Endodermal cell (in vitro differentiated cells): ENCODE measurements at regions not wholly inside any gene's neighbourhood (a gene's known extent, or its start where the extent isn't known, plus 50 kb on each side); places are given as distances from the start of the nearest gene placed in this dataset.

Source experiments
- DNase-seq: peaks from one replicate; pipeline ENCODE4 v3.0.0-alpha.2; 2017
- H3K27ac ChIP-seq: 2 replicates; pipeline ENCODE4 v1.5.1; 2013; ENCODE audit warnings: mild to moderate bottlenecking, low read depth, low read length, moderate library complexity
- H3K27me3 ChIP-seq: 2 replicates; pipeline ENCODE4 v1.6.1; 2013; ENCODE audit warnings: mild to moderate bottlenecking, low read length, moderate library complexity; ENCODE audit not compliant: insufficient read depth, control insufficient read depth, poor library complexity, severe bottlenecking
- H3K36me3 ChIP-seq: 2 replicates; pipeline ENCODE4 v1.7.0; 2013; ENCODE audit warnings: mild to moderate bottlenecking, low read length, moderate library complexity; ENCODE audit not compliant: control insufficient read depth, insufficient read depth
- H3K4me1 ChIP-seq: one replicate; pipeline ENCODE4 v1.7.0; 2013; ENCODE audit warnings: low read length; ENCODE audit not compliant: control insufficient read depth, insufficient read depth
- H3K4me3 ChIP-seq: 2 replicates; pipeline ENCODE4 v1.5.1; 2013; ENCODE audit warnings: mild to moderate bottlenecking, low read length, moderate library complexity
- H3K9ac ChIP-seq: 2 replicates; pipeline ENCODE4 v1.6.1; 2013; ENCODE audit warnings: mild to moderate bottlenecking, low read length, moderate library complexity; ENCODE audit not compliant: poor library complexity, severe bottlenecking; ENCODE audit errors: extremely low read depth
- H3K9me3 ChIP-seq: 2 replicates; pipeline ENCODE4 v1.6.1; 2013; ENCODE audit warnings: mild to moderate bottlenecking, low read length, moderate library complexity; ENCODE audit not compliant: control insufficient read depth
- H3K27ac Mint-ChIP-seq: 2 replicates; pipeline ENCODE4 v1.8.0; 2020; ENCODE audit warnings: mixed read lengths
- H3K27me3 Mint-ChIP-seq: 2 replicates; pipeline ENCODE4 v1.8.0; 2021; ENCODE audit warnings: mild to moderate bottlenecking, mixed read lengths; ENCODE audit not compliant: insufficient read depth
- H3K36me3 Mint-ChIP-seq: 2 replicates; pipeline ENCODE4 v1.8.0; 2020; ENCODE audit warnings: low read depth, mixed read lengths
- H3K4me1 Mint-ChIP-seq: 2 replicates; pipeline ENCODE4 v1.8.0; 2020; ENCODE audit warnings: mixed read lengths
- H3K4me3 Mint-ChIP-seq: 2 replicates; pipeline ENCODE4 v1.8.0; 2020; ENCODE audit warnings: mild to moderate bottlenecking, moderate library complexity, mixed read lengths
- H3K9me3 Mint-ChIP-seq: 2 replicates; pipeline ENCODE4 v1.8.0; 2020; ENCODE audit warnings: mild to moderate bottlenecking, mixed read lengths
- WGBS, 2 experiments: methylation state at CpG; one replicate each; pipeline versions ENCODE4 v1.1.5 to v1.1.7; 2013; ENCODE audit warnings: missing lambda C conversion rate in 2 of 2, mixed read lengths in 1 of 2; ENCODE audit not compliant: insufficient coverage in 1 of 2, insufficient read length in 1 of 2; 5-methylcytosine and 5-hydroxymethylcytosine counted together
- TF ChIP-seq, protein P1 (sequence below): fragments of 200-600 bp; sonication (generic); conservative IDR thresholded peaks from 2 replicates; pipeline ENCODE4 v1.5.0; 2021; ENCODE audit warnings: antibody characterized with exemption, mild to moderate bottlenecking

DNA sequence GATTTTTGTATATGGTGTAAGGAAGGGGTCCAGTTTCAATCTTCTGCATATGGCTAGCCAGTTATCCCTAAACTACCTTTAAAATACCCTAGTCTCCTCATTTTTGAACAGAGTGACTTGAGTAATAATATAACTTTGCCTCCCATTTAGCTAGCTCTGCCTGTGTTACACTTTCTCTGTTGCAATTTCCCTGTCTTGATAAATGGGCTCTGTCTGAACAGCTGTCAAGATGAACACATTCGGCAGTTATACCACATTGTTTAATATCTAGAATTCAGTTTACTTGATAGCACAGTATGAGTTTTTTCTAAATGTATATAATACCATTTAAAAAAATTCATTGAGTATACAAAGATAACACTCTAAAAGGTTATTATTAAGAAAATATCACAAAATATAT is 562.9 kb upstream of the FTMT start:
- H3K36me3 Mint-ChIP-seq, result no peaks in the 10 kb centered on the region
- no peaks in the 10 kb centered on the region for H3K9me3 ChIP-seq
- no peak overlapping the region for H3K4me3 Mint-ChIP-seq
- H3K4me3 ChIP-seq, result no peak overlapping the region
- H3K4me1 Mint-ChIP-seq, result no peaks in the 10 kb centered on the region
- H3K36me3 ChIP-seq, result no peaks in the 10 kb centered on the region
- WGBS, 2 experiments, result 100% methylated on average over 1 of the region's 1 CpG; no CpG with 5 or more reads in 1 of the 2 experiments
- H3K27me3 ChIP-seq, result no peaks in the 10 kb centered on the region
- DNase-seq, result no peak
- no peaks in the 10 kb centered on the region for H3K27me3 Mint-ChIP-seq
- no peak overlapping the region for H3K27ac ChIP-seq
- no peaks in the 10 kb centered on the region for H3K4me1 ChIP-seq
- no peak overlapping the region for H3K9ac ChIP-seq
- TF ChIP-seq, protein P1, sequence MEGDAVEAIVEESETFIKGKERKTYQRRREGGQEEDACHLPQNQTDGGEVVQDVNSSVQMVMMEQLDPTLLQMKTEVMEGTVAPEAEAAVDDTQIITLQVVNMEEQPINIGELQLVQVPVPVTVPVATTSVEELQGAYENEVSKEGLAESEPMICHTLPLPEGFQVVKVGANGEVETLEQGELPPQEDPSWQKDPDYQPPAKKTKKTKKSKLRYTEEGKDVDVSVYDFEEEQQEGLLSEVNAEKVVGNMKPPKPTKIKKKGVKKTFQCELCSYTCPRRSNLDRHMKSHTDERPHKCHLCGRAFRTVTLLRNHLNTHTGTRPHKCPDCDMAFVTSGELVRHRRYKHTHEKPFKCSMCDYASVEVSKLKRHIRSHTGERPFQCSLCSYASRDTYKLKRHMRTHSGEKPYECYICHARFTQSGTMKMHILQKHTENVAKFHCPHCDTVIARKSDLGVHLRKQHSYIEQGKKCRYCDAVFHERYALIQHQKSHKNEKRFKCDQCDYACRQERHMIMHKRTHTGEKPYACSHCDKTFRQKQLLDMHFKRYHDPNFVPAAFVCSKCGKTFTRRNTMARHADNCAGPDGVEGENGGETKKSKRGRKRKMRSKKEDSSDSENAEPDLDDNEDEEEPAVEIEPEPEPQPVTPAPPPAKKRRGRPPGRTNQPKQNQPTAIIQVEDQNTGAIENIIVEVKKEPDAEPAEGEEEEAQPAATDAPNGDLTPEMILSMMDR, result no peak
- H3K9me3 Mint-ChIP-seq, result no peaks in the 10 kb centered on the region
- H3K27ac Mint-ChIP-seq, result no peak overlapping the region

DNA sequence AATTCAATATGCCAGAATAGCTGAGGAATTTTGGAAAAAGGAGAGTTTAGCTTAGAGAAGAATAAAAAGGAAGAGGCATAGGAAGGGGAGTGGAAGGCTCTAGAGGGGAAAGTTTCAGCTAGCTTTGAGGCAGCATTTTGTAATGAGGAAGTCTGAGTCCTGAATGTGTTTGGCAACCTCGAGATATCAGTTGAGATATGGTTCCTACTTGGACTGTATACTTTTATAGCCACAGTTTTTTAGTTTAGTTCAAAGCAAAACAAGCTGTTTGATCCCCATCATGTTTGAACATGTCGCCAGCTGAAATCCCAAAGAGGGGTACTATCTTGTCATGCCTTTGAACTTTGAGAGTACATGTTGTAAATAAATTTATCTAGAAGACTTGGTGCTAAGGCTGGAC is 559.0 kb upstream of the FTMT start:
- Mint-ChIP-seq H3K27me3 (no peaks in the 10 kb centered on the region), H3K4me3 (no peak overlapping the region), H3K4me1 (no peaks in the 10 kb centered on the region), H3K36me3 (no peaks in the 10 kb centered on the region), H3K9me3 (no peaks in the 10 kb centered on the region), H3K27ac (no peak overlapping the region)
- Histone ChIP-seq H3K4me3 (no peak overlapping the region), H3K9me3 (no peaks in the 10 kb centered on the region), H3K9ac (no peak overlapping the region), H3K27me3 (no peaks in the 10 kb centered on the region), H3K4me1 (no peaks in the 10 kb centered on the region), H3K36me3 (no peaks in the 10 kb centered on the region), H3K27ac (no peak overlapping the region)
- TF ChIP-seq, protein P1, result no peak
- 88 to 94% methylated on average over 1 to 2 of the region's 2 CpGs for WGBS, 2 experiments
- DNase-seq, result no peak

DNA sequence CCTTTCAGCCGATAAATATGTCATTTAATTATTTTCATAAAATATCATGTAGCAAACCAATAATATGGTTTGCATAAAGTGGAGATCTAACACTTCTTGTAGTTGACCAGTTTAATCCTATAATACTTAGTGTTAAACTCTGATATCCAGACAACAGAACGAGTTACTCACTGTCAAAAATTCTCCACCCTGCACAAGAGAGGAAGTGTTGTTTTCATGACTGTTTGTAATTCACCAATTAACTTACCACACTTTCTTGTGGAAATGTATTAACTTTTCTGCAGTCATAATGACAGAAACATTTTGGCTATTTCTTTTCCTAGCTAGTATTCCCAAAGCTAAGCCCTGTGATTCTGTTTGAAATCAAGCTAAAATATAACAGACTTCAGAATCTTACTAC is 555.3 kb upstream of the FTMT start:
- Mint-ChIP-seq H3K4me3 (no peak overlapping the region), H3K27ac (no peak overlapping the region), H3K36me3 (no peaks in the 10 kb centered on the region), H3K9me3 (no peaks in the 10 kb centered on the region), H3K27me3 (no peaks in the 10 kb centered on the region), H3K4me1 (no peaks in the 10 kb centered on the region)
- WGBS, 2 experiments, result 83 to 92% methylated on average over 1 to 2 of the region's 2 CpGs
- TF ChIP-seq, protein P1, result no peak
- no peaks in the 10 kb centered on the region for H3K9me3 ChIP-seq
- H3K27me3 ChIP-seq, result no peaks in the 10 kb centered on the region
- H3K9ac ChIP-seq, result no peak overlapping the region
- H3K4me1 ChIP-seq, result no peaks in the 10 kb centered on the region
- DNase-seq, result no peak
- H3K36me3 ChIP-seq, result no peaks in the 10 kb centered on the region
- no peak overlapping the region for H3K27ac ChIP-seq
- H3K4me3 ChIP-seq, result no peak overlapping the region
